Liver (tissue), 8 donors: ENCODE measurements at regions not wholly inside any gene's neighbourhood (a gene's known extent, or its start where the extent isn't known, plus 50 kb on each side); places are given as distances from the start of the nearest gene placed in this dataset.

Experiments
- DNase-seq: peaks from one replicate; pipeline ENCODE4 v3.0.0-alpha.2; 2017; ENCODE audit warnings: low spot score
- H3K27ac ChIP-seq, 2 donors: one replicate each; pipeline ENCODE4 v1.7.0; 2013; ENCODE audit warnings: inconsistent platforms in 2 of 2, low read length in 2 of 2, control low read depth in 1 of 2, low read depth in 1 of 2, mild to moderate bottlenecking in 1 of 2
- H3K27me3 ChIP-seq, 4 donors: one replicate each; pipeline versions ENCODE4 v1.6.1 to v1.7.0; 2013; ENCODE audit warnings: low read length in 3 of 4, inconsistent platforms in 1 of 4, mild to moderate bottlenecking in 1 of 4, moderate library complexity in 1 of 4; ENCODE audit not compliant: control insufficient read depth in 4 of 4, insufficient read depth in 4 of 4
- H3K36me3 ChIP-seq, 4 donors: one replicate each; pipeline versions ENCODE4 v1.6.1 to v1.7.0; 2013; ENCODE audit warnings: low read length in 3 of 4, mild to moderate bottlenecking in 3 of 4, low read depth in 1 of 4, moderate library complexity in 1 of 4; ENCODE audit not compliant: control insufficient read depth in 4 of 4, insufficient read depth in 3 of 4
- H3K4me1 ChIP-seq, 4 donors: one replicate each; pipeline versions ENCODE4 v1.6.1 to v1.7.0; 2013; ENCODE audit warnings: low read length in 3 of 4, mild to moderate bottlenecking in 3 of 4, moderate library complexity in 1 of 4; ENCODE audit not compliant: control insufficient read depth in 4 of 4, insufficient read depth in 4 of 4
- H3K4me3 ChIP-seq, 3 donors: one replicate each; pipeline versions ENCODE4 v1.6.1 to v1.7.0; 2013; ENCODE audit warnings: low read length in 3 of 3, control low read depth in 1 of 3, low read depth in 1 of 3, mild to moderate bottlenecking in 1 of 3
- H3K9ac ChIP-seq, 2 donors: one replicate each; pipeline ENCODE4 v1.7.0; 2013; ENCODE audit warnings: low read length in 2 of 2, mild to moderate bottlenecking in 2 of 2, moderate library complexity in 2 of 2, control low read depth in 1 of 2, low read depth in 1 of 2
- H3K9me3 ChIP-seq, 4 donors: one replicate each; pipeline versions ENCODE4 v1.6.1 to v1.7.0; 2013; ENCODE audit warnings: low read length in 3 of 4; ENCODE audit not compliant: control insufficient read depth in 4 of 4
- EGR1 ChIP-seq, 2 donors: IDR thresholded peaks; 2 replicates each; pipeline ENCODE4 v1.6.1; 2016 to 2018; ENCODE audit warnings: antibody characterized with exemption in 2 of 2, low read depth in 2 of 2
- FOXA1 ChIP-seq: IDR thresholded peaks from 2 replicates; pipeline ENCODE4 v1.6.1; 2016; ENCODE audit warnings: antibody characterized with exemption
- FOXA2 ChIP-seq: IDR thresholded peaks from 2 replicates; pipeline ENCODE4 v1.6.1; 2016; ENCODE audit warnings: antibody characterized with exemption
- JUND ChIP-seq, 2 donors: IDR thresholded peaks; 2 replicates each; pipeline ENCODE4 v1.6.1; 2016; ENCODE audit warnings: antibody characterized with exemption in 2 of 2
- NR2F2 ChIP-seq: IDR thresholded peaks from 2 replicates; pipeline ENCODE4 v1.6.1; 2016; ENCODE audit warnings: antibody characterized with exemption
- RAD21 ChIP-seq, 2 donors: IDR thresholded peaks; 2 replicates each; pipeline ENCODE4 v1.6.1; 2016; ENCODE audit warnings: antibody characterized with exemption in 2 of 2, mild to moderate bottlenecking in 2 of 2
- SP1 ChIP-seq: IDR thresholded peaks from 2 replicates; pipeline ENCODE4 v1.6.1; 2018; ENCODE audit warnings: antibody characterized with exemption, mild to moderate bottlenecking
- WGBS: extraction: QIAGEN DNeasy Blood & Tissue Kit; methylation state at CpG from one replicate; pipeline ENCODE4 v1.1.7; 2013; 5-methylcytosine and 5-hydroxymethylcytosine counted together
- TF ChIP-seq, protein P1 (sequence below): IDR thresholded peaks from 2 replicates; pipeline ENCODE4 v1.6.1; 2016; ENCODE audit warnings: antibody characterized with exemption, mild to moderate bottlenecking
- TF ChIP-seq, protein P2 (sequence below): IDR thresholded peaks from 2 replicates; pipeline ENCODE4 v1.6.1; 2016; ENCODE audit warnings: antibody characterized with exemption
- TF ChIP-seq, protein P3 (sequence below): IDR thresholded peaks from 2 replicates; pipeline ENCODE4 v1.6.1; 2016; ENCODE audit warnings: antibody characterized with exemption
- TF ChIP-seq, protein P4 (sequence below): fragments of 150-350 bp; IDR thresholded peaks from 2 replicates; pipeline ENCODE4 v1.5.1; 2017; ENCODE audit warnings: improper control_type of control experiment, low read depth, low read length; ENCODE audit not compliant: missing input control
- donor health status: healthy.
- donor health status: healthy.
- donor health status: healthy.
- donor health status: healthy.
- donor health status: healthy.

DNA sequence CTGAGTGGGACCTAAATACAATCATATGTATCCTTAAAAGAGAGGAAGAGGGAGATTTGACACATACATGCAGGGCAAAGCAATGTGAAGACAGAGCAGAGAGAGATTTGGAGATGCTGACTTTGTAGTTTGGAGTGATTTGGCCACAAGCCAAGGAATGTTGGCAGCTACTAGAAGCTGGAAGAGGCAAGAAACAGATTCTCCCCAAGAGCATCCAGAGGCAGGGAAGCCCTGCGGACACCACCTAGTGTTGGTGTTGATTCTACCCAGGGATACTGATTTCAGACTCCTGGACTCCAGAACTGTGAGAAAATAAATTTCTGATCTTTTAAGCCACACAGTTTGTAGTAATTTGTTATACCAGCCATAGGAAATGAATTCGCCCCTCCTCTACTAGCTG, 64.9 kb upstream of the OSMR start:
- H3K36me3 ChIP-seq: no peaks in the 10 kb centered on the region
- H3K9me3 ChIP-seq: no peaks in the 10 kb centered on the region
- TF ChIP-seq, protein P1, sequence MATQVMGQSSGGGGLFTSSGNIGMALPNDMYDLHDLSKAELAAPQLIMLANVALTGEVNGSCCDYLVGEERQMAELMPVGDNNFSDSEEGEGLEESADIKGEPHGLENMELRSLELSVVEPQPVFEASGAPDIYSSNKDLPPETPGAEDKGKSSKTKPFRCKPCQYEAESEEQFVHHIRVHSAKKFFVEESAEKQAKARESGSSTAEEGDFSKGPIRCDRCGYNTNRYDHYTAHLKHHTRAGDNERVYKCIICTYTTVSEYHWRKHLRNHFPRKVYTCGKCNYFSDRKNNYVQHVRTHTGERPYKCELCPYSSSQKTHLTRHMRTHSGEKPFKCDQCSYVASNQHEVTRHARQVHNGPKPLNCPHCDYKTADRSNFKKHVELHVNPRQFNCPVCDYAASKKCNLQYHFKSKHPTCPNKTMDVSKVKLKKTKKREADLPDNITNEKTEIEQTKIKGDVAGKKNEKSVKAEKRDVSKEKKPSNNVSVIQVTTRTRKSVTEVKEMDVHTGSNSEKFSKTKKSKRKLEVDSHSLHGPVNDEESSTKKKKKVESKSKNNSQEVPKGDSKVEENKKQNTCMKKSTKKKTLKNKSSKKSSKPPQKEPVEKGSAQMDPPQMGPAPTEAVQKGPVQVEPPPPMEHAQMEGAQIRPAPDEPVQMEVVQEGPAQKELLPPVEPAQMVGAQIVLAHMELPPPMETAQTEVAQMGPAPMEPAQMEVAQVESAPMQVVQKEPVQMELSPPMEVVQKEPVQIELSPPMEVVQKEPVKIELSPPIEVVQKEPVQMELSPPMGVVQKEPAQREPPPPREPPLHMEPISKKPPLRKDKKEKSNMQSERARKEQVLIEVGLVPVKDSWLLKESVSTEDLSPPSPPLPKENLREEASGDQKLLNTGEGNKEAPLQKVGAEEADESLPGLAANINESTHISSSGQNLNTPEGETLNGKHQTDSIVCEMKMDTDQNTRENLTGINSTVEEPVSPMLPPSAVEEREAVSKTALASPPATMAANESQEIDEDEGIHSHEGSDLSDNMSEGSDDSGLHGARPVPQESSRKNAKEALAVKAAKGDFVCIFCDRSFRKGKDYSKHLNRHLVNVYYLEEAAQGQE: no peak
- TF ChIP-seq FOXA2 (no peak), NR2F2 (peak; percentile 43), JUND (IDR thresholded peaks at IDR 0.05) (no peak), RAD21 (IDR thresholded peaks at IDR 0.05) (peak; percentile 48 to 67), EGR1 (IDR thresholded peaks at IDR 0.05; ENCODE audit: low read depth in 2 of 2) (no peak), FOXA1 (no peak), SP1 (no peak)
- TF ChIP-seq, protein P2, sequence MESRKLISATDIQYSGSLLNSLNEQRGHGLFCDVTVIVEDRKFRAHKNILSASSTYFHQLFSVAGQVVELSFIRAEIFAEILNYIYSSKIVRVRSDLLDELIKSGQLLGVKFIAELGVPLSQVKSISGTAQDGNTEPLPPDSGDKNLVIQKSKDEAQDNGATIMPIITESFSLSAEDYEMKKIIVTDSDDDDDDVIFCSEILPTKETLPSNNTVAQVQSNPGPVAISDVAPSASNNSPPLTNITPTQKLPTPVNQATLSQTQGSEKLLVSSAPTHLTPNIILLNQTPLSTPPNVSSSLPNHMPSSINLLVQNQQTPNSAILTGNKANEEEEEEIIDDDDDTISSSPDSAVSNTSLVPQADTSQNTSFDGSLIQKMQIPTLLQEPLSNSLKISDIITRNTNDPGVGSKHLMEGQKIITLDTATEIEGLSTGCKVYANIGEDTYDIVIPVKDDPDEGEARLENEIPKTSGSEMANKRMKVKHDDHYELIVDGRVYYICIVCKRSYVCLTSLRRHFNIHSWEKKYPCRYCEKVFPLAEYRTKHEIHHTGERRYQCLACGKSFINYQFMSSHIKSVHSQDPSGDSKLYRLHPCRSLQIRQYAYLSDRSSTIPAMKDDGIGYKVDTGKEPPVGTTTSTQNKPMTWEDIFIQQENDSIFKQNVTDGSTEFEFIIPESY: no peak
- TF ChIP-seq, protein P3, sequence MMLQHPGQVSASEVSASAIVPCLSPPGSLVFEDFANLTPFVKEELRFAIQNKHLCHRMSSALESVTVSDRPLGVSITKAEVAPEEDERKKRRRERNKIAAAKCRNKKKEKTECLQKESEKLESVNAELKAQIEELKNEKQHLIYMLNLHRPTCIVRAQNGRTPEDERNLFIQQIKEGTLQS: no peak
- no peak overlapping the region for H3K4me3 ChIP-seq
- H3K4me1 ChIP-seq: no peaks in the 10 kb centered on the region
- no peak for DNase-seq
- WGBS: 74% methylated on average over 2 of the region's 2 CpGs
- H3K27ac ChIP-seq: no peak overlapping the region
- no peak overlapping the region for H3K9ac ChIP-seq
- peaks cover 0 to 3% (median 0%) of the 10 kb centered on the region in 4 donors for H3K27me3 ChIP-seq

DNA sequence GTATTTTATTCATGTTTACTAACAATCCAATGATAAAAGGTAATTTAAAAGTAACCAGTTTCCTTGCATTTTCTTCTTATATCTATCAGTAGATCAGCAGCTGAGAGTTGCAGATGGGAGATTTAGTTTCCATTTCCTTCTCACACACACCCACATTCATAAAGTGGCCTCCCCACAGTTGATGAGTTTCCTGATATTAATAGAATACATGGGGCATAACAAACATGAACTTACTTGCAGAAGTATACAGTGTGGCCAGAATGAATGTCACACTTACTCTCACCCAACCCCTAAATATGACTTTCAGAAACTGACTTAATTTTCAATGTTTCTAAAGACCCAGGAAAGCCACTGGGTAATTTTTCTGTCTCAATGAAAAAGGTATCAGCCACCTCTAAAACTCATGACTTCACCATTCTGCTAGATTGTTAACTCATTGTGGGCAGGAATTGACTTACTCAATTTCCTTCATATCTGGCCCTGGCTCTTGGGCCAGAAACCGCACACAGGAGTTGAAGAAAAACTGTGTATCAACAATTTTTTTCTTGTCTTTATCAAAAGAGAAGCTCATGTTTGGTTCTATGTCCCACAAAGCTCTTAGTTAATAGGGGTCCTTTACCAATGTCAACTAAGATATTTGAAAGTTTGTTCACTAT, 63.5 kb upstream of the OSMR start:
- Histone ChIP-seq H3K27ac (no peak overlapping the region), H3K9ac (no peak overlapping the region)
- 85% methylated on average over 1 of the region's 1 CpG for WGBS

More for the DNA sequence above, 63.5 kb upstream of the OSMR start:
- no peaks in the 10 kb centered on the region for H3K36me3 ChIP-seq
- H3K9me3 ChIP-seq: peaks cover 0 to 8% (median 1%) of the 10 kb centered on the region in 4 donors
- H3K27me3 ChIP-seq: peaks cover 0 to 3% (median 0%) of the 10 kb centered on the region in 4 donors
- no peaks in the 10 kb centered on the region for H3K4me1 ChIP-seq
- H3K4me3 ChIP-seq: no peak overlapping the region
- no peak for DNase-seq
- TF ChIP-seq JUND (IDR thresholded peaks at IDR 0.05) (no peak), FOXA2 (no peak)
- TF ChIP-seq, protein P1: no peak
- TF ChIP-seq, protein P4, sequence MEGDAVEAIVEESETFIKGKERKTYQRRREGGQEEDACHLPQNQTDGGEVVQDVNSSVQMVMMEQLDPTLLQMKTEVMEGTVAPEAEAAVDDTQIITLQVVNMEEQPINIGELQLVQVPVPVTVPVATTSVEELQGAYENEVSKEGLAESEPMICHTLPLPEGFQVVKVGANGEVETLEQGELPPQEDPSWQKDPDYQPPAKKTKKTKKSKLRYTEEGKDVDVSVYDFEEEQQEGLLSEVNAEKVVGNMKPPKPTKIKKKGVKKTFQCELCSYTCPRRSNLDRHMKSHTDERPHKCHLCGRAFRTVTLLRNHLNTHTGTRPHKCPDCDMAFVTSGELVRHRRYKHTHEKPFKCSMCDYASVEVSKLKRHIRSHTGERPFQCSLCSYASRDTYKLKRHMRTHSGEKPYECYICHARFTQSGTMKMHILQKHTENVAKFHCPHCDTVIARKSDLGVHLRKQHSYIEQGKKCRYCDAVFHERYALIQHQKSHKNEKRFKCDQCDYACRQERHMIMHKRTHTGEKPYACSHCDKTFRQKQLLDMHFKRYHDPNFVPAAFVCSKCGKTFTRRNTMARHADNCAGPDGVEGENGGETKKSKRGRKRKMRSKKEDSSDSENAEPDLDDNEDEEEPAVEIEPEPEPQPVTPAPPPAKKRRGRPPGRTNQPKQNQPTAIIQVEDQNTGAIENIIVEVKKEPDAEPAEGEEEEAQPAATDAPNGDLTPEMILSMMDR: no peak
